ENCODE measurements at regions not wholly inside any gene's neighbourhood (a gene's known extent, or its start where the extent isn't known, plus 50 kb on each side); places are given as distances from the start of the nearest gene placed in this dataset.

DNA sequence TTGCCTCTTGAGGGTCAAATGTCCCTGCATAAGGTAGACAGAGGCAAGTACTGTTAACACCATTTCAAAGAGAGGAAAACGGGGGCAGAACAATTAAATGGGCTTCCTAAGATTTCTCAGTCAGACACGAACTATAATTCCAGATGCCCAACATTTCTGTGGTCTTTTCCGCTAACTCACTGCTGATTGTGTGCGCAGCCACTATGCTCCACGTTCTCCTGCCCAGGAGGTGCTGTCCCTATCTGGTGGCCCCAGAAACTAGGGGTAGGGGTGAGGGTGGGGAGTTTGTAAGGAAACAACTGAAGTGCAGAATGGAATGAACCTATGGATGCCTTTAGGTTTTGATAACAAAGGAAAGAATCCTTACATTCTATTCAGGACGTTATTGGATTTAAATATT, 86.1 kb upstream of the BACH2 start:
- no peak for TF ChIP-seq CTCF (IDR thresholded peaks at IDR 0.05; ENCODE audit: unreplicated experiment)
- no peaks in the 10 kb centered on the region for H3K36me3 Mint-ChIP-seq (ENCODE audit: low read depth, unreplicated experiment)
- no peaks in the 10 kb centered on the region for H3K9me3 Mint-ChIP-seq (ENCODE audit: unreplicated experiment)
- H3K27ac Mint-ChIP-seq (ENCODE audit: unreplicated experiment) = no peak overlapping the region
- no peak overlapping the region for H3K4me3 Mint-ChIP-seq (ENCODE audit: unreplicated experiment)
- no peak for DNase-seq (ENCODE audit: low spot score)
- no peaks in the 10 kb centered on the region for H3K27me3 Mint-ChIP-seq (ENCODE audit: unreplicated experiment)
- H3K4me1 Mint-ChIP-seq (ENCODE audit: unreplicated experiment) = peaks cover 4% of the 10 kb centered on the region

DNA sequence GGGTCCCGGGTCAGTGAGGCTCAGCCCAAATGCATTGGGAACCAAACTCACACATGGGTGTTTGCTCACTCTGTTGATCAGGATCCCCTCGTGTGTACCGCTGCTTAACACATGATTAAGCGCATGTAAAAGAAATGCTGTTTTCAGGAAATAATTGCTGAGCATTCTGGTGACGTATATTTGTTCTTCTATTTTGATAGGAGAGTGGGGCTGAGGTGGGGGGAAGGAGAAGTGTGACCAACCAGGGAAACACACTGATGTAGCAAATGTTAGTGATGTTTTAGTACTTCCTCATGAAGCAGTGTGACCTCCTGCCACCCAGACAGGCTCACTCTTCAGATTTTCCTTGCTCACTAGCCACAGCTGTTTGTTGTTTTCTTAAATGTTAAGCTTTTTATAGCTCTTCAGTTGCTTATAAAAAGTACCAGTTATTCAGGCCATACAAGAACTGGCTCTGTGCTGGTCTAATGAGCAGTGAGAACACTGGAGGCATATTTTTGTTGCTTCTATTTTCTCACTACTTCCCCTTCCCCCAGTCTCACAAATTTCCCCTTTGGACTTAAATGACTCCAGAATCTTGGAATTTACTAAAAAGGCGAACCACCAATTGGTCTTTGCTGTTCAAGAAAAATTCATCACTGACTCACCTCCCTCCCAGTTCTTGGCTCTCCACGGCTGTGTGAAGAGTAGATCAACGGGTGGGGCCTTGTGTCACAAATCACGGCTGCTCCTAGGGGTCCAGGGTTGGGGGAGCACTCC, 79.2 kb upstream of the BACH2 start:
- H3K27me3 Mint-ChIP-seq (ENCODE audit: unreplicated experiment) = no peaks in the 10 kb centered on the region
- no peaks in the 10 kb centered on the region for H3K9me3 Mint-ChIP-seq (ENCODE audit: unreplicated experiment)
- no peak overlapping the region for H3K4me3 Mint-ChIP-seq (ENCODE audit: unreplicated experiment)
- no peaks in the 10 kb centered on the region for H3K4me1 Mint-ChIP-seq (ENCODE audit: unreplicated experiment)
- H3K36me3 Mint-ChIP-seq (ENCODE audit: low read depth, unreplicated experiment) = no peaks in the 10 kb centered on the region
- DNase-seq (ENCODE audit: low spot score) = no peak
- TF ChIP-seq CTCF (IDR thresholded peaks at IDR 0.05; ENCODE audit: unreplicated experiment) = no peak
- no peak overlapping the region for H3K27ac Mint-ChIP-seq (ENCODE audit: unreplicated experiment)

DNA sequence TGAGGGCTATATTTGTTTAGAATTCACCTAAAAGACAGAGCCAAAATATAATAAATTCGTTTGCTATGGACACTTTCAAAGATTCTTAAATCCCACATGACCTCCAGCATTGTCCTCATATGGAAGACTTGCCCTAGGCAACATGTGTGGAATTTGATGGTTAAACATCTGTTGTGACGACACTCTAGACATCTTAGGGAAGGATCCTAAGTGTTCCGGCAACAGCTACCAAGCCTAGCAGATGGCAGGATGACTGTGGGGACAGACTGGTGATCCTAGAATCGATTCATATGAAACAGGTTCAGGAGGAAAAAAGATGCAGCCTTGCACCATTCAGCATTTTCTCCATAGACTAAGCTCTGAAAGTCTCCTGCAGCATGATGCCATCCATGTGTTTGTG, 77.6 kb upstream of the BACH2 start:
- Mint-ChIP-seq H3K4me3 (ENCODE audit: unreplicated experiment) (no peak overlapping the region), H3K27me3 (ENCODE audit: unreplicated experiment) (no peaks in the 10 kb centered on the region), H3K9me3 (ENCODE audit: unreplicated experiment) (no peaks in the 10 kb centered on the region), H3K27ac (ENCODE audit: unreplicated experiment) (no peak overlapping the region), H3K4me1 (ENCODE audit: unreplicated experiment) (no peaks in the 10 kb centered on the region), H3K36me3 (ENCODE audit: low read depth, unreplicated experiment) (no peaks in the 10 kb centered on the region)
- TF ChIP-seq CTCF (IDR thresholded peaks at IDR 0.05; ENCODE audit: unreplicated experiment) = no peak
- DNase-seq (ENCODE audit: low spot score) = no peak

DNA sequence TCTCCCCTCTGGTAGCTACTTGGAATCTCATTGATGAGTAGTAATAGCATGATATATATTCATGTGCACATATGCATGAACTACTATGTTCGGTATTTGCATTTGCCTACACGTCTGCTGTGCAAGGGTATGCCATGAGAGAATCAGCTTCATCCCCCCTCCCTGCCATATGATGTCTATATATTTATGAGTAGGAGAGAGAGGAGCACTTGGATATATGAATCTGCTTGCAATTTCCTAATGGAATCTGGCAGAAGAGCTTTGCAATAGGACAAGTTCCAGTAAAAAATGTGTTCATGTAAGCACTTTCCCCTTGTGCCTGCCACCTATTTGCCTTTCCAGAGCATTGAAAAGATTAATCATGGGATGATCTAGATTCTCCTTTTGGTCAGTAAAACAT, 76.2 kb upstream of the BACH2 start:
- Mint-ChIP-seq H3K27ac (ENCODE audit: unreplicated experiment) (no peak overlapping the region), H3K9me3 (ENCODE audit: unreplicated experiment) (no peaks in the 10 kb centered on the region), H3K4me1 (ENCODE audit: unreplicated experiment) (peaks cover 3% of the 10 kb centered on the region), H3K27me3 (ENCODE audit: unreplicated experiment) (no peaks in the 10 kb centered on the region), H3K4me3 (ENCODE audit: unreplicated experiment) (no peak overlapping the region), H3K36me3 (ENCODE audit: low read depth, unreplicated experiment) (no peaks in the 10 kb centered on the region)
- no peak for DNase-seq (ENCODE audit: low spot score)
- TF ChIP-seq CTCF (IDR thresholded peaks at IDR 0.05; ENCODE audit: unreplicated experiment) = no peak

DNA sequence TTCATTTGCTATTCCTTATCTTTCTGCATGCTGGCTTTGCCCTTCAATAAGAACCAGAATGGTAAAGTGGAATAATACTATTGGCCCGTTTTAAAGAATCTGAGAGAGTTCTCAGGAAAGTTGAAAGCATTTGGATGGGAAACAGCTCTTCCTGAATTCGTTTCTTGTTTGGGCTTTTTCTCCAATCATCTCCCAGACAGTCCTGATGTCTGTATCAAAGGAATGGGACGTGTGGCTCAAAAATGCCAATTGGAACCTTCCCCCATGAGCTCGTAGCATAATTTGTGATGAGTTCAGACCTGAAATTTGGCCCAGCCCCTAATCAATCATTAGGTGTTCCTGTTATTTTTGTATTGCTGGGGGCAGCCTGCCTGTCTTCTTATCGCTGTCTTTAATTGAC, 75.8 kb upstream of the BACH2 start:
- Mint-ChIP-seq H3K27me3 (ENCODE audit: unreplicated experiment) (no peaks in the 10 kb centered on the region), H3K4me3 (ENCODE audit: unreplicated experiment) (no peak overlapping the region), H3K27ac (ENCODE audit: unreplicated experiment) (no peak overlapping the region), H3K4me1 (ENCODE audit: unreplicated experiment) (peaks cover 3% of the 10 kb centered on the region), H3K9me3 (ENCODE audit: unreplicated experiment) (no peaks in the 10 kb centered on the region), H3K36me3 (ENCODE audit: low read depth, unreplicated experiment) (no peaks in the 10 kb centered on the region)
- DNase-seq (ENCODE audit: low spot score) = no peak
- TF ChIP-seq CTCF (IDR thresholded peaks at IDR 0.05; ENCODE audit: unreplicated experiment) = no peak
